ENCODE measurements at regions not wholly inside any gene's neighbourhood (a gene's known extent, or its start where the extent isn't known, plus 50 kb on each side); places are given as distances from the start of the nearest gene placed in this dataset.

GRCh38 chr7:114048386-114049235 is 129.8 kb upstream of the PPP1R3A start:
- TF ChIP-seq POLR2AphosphoS5 (IDR thresholded peaks at IDR 0.05; ENCODE audit: low read depth, low read length) (no peak), POLR2A (IDR thresholded peaks at IDR 0.05; ENCODE audit: low read depth, low read length) (no peak), POU2F2 (IDR thresholded peaks at IDR 0.05; ENCODE audit: low read depth, low read length) (no peak), TAF1 (IDR thresholded peaks at IDR 0.05; ENCODE audit: low read depth, low read length) (no peak), SPI1 (IDR thresholded peaks at IDR 0.05; ENCODE audit: low read depth, low read length) (no peak)

Data from GM12891 (cell line).